Ovary (tissue), 3 donors: ENCODE measurements at regions not wholly inside any gene's neighbourhood (a gene's known extent, or its start where the extent isn't known, plus 50 kb on each side); places are given as distances from the start of the nearest gene placed in this dataset.

Experiments
- CTCF ChIP-seq, 3 donors: fragments of 450-650 bp in 2 of 3; fragments of 200-600 bp in 1 of 3; IDR thresholded peaks; one replicate each; pipeline versions ENCODE4 v1.5.1 to v1.8.0; 2016 to 2022; ENCODE audit warnings: antibody characterized with exemption in 3 of 3, mild to moderate bottlenecking in 1 of 3
- EP300 ChIP-seq: sonication (generic); formaldehyde crosslinking; IDR thresholded peaks from one replicate; pipeline ENCODE4 v1.6.1; 2017; ENCODE audit warnings: antibody characterized with exemption
- POLR2A ChIP-seq: fragments of 450-650 bp; IDR thresholded peaks from one replicate; pipeline ENCODE4 v1.6.1; 2017; ENCODE audit warnings: antibody characterized with exemption, mild to moderate bottlenecking, moderate library complexity
- donor health status: DM: no; HTN: no; CAD: no.

- TF ChIP-seq CTCF (IDR thresholded peaks at IDR 0.05) (no peak), POLR2A (no peak), EP300 (no peak)
Measured at GRCh38 chr10:62742536-62743061, 61.9 kb upstream of the ADO start.
